Stimulated activated naive CD8-positive, alpha-beta T cell treated with anti-CD3 and anti-CD28 coated beads, Interleukin-15, Interleukin-2, amounts not matched to agents 100 ng/mL and 50 ng/mL, for 24 hours (primary cell): ENCODE measurements at regions not wholly inside any gene's neighbourhood (a gene's known extent, or its start where the extent isn't known, plus 50 kb on each side); places are given as distances from the start of the nearest gene placed in this dataset.
"Not testable (repeated sequence)": the region's sequence is repeated elsewhere in the genome, so short reads cannot be mapped to it uniquely, and the experiment has no call there.

Experiments
- H3K27ac Mint-ChIP-seq: one replicate; pipeline ENCODE4 v1.8.0; 2021; ENCODE audit warnings: mild to moderate bottlenecking, mixed read lengths
- H3K27me3 Mint-ChIP-seq: one replicate; pipeline ENCODE4 v1.8.0; 2021; ENCODE audit warnings: mixed read lengths
- H3K36me3 Mint-ChIP-seq: one replicate; pipeline ENCODE4 v1.8.0; 2021; ENCODE audit warnings: low read depth, mixed read lengths
- H3K4me1 Mint-ChIP-seq: one replicate; pipeline ENCODE4 v1.8.0; 2021; ENCODE audit warnings: low read depth, mixed read lengths
- H3K4me3 Mint-ChIP-seq: one replicate; pipeline ENCODE4 v1.8.0; 2021; ENCODE audit warnings: mild to moderate bottlenecking, mixed read lengths
- H3K9me3 Mint-ChIP-seq: one replicate; pipeline ENCODE4 v1.8.0; 2021; ENCODE audit warnings: mixed read lengths

GRCh38 chr1:181310560-181310959 is 172.8 kb upstream of the CACNA1E start:
- Mint-ChIP-seq H3K4me1 (peaks cover 13% of the 10 kb centered on the region), H3K9me3 (no peaks in the 10 kb centered on the region), H3K4me3 (no peak overlapping the region), H3K27ac (no peak overlapping the region), H3K27me3 (peaks cover 18% of the 10 kb centered on the region), H3K36me3 (no peaks in the 10 kb centered on the region)

GRCh38 chr1:181312946-181313345 is 170.4 kb upstream of the CACNA1E start:
- Mint-ChIP-seq H3K27me3 (peaks cover 36% of the 10 kb centered on the region), H3K27ac (no peak overlapping the region), H3K4me3 (no peak overlapping the region), H3K9me3 (no peaks in the 10 kb centered on the region), H3K4me1 (peaks cover 19% of the 10 kb centered on the region), H3K36me3 (no peaks in the 10 kb centered on the region)

DNA sequence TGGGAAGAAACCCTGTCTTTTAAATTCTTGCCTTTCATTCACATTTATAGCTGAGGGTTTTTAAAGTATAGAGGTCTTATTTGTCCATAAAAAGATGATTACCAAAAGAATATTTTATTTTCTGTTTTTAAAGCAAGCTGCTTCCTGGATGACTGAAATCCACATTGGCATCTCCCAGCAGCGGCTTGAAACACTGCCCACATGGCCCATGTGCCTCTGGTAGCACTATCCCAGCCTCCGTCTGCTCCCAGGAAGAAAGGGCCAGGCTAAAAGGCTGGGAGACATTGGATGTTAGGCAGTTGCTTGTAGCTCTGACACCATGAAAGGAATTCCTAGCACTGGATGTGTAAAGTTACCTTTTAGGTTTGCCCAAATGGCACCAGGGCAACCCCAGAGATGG is 169.9 kb upstream of the CACNA1E start:
- Mint-ChIP-seq H3K36me3 (no peaks in the 10 kb centered on the region), H3K9me3 (no peaks in the 10 kb centered on the region), H3K4me3 (no peak overlapping the region), H3K27ac (no peak overlapping the region), H3K4me1 (peaks cover 24% of the 10 kb centered on the region), H3K27me3 (peaks cover 41% of the 10 kb centered on the region)

DNA sequence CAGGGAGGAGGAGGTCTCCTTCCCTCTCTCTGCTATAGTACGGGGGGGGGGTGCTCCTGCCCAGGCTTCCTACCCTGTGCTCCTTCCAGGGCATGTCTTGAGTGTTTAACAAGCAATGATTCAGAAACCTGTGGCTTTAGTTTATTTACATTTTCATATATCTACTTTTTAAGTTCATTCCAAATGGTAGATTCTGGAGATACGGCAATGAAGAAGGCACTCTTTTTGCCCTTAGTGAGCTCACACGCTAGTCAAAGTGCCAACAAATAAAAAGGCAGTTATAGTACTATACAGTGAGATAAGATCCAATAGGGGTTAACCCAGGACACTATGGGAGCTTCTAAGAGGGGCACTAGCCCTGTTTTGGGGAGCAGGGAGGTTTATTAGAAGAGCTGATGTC is 169.3 kb upstream of the CACNA1E start:
- Mint-ChIP-seq H3K27me3 (peaks cover 46% of the 10 kb centered on the region), H3K27ac (no peak overlapping the region), H3K9me3 (no peaks in the 10 kb centered on the region), H3K4me3 (no peak overlapping the region), H3K36me3 (no peaks in the 10 kb centered on the region), H3K4me1 (peaks cover 29% of the 10 kb centered on the region)

GRCh38 chr1:181314959-181315358 is 168.4 kb upstream of the CACNA1E start:
- H3K4me1 Mint-ChIP-seq, result peaks cover 32% of the 10 kb centered on the region
- no peaks in the 10 kb centered on the region for H3K36me3 Mint-ChIP-seq
- no peak overlapping the region for H3K4me3 Mint-ChIP-seq
- H3K9me3 Mint-ChIP-seq, result no peaks in the 10 kb centered on the region
- H3K27me3 Mint-ChIP-seq, result peaks cover 56% of the 10 kb centered on the region
- no peak overlapping the region for H3K27ac Mint-ChIP-seq

GRCh38 chr1:181317261-181317930 is 165.9 kb upstream of the CACNA1E start:
- H3K9me3 Mint-ChIP-seq, result no peaks in the 10 kb centered on the region
- no peaks in the 10 kb centered on the region for H3K36me3 Mint-ChIP-seq
- H3K4me3 Mint-ChIP-seq, result peak overlapping the region; percentile 25
- H3K4me1 Mint-ChIP-seq, result peaks cover 32% of the 10 kb centered on the region
- H3K27me3 Mint-ChIP-seq, result peaks cover 57% of the 10 kb centered on the region
- no peak overlapping the region for H3K27ac Mint-ChIP-seq

GRCh38 chr1:181318022-181318857 is 165.1 kb upstream of the CACNA1E start:
- no peaks in the 10 kb centered on the region for H3K9me3 Mint-ChIP-seq
- no peaks in the 10 kb centered on the region for H3K36me3 Mint-ChIP-seq
- peak overlapping the region; percentile 70 for H3K4me3 Mint-ChIP-seq
- peaks cover 54% of the 10 kb centered on the region for H3K27me3 Mint-ChIP-seq
- peak overlapping the region; percentile 50 for H3K27ac Mint-ChIP-seq
- H3K4me1 Mint-ChIP-seq, result peaks cover 32% of the 10 kb centered on the region

GRCh38 chr1:181318858-181319235 is 164.5 kb upstream of the CACNA1E start:
- Mint-ChIP-seq H3K4me1 (peaks cover 32% of the 10 kb centered on the region), H3K27me3 (peaks cover 54% of the 10 kb centered on the region), H3K9me3 (no peaks in the 10 kb centered on the region), H3K36me3 (no peaks in the 10 kb centered on the region), H3K4me3 (peak overlapping the region; percentile 70), H3K27ac (peak overlapping the region; percentile 50)

DNA sequence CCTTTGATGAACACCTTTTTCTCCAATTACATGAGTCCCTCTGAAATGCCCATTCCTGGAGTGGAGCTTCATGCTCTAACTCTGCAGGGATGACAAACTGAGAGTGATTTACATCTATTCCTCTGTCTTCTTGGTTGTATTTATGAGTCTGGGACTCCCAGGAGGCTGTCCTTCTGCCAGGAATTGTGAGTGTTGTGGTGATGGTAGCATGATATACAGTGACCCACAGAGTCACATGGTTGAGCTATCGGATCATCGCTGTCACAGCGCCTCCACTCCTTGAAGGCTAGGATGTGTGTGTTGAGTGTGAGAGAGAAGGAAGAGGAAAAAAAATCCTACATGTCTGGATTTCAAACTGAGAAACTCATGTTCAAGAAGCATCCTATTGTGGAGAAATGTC is 163.4 kb upstream of the CACNA1E start:
- Mint-ChIP-seq H3K27me3 (peaks cover 45% of the 10 kb centered on the region), H3K4me3 (no peak overlapping the region), H3K27ac (no peak overlapping the region), H3K4me1 (peaks cover 32% of the 10 kb centered on the region), H3K36me3 (no peaks in the 10 kb centered on the region), H3K9me3 (no peaks in the 10 kb centered on the region)

DNA sequence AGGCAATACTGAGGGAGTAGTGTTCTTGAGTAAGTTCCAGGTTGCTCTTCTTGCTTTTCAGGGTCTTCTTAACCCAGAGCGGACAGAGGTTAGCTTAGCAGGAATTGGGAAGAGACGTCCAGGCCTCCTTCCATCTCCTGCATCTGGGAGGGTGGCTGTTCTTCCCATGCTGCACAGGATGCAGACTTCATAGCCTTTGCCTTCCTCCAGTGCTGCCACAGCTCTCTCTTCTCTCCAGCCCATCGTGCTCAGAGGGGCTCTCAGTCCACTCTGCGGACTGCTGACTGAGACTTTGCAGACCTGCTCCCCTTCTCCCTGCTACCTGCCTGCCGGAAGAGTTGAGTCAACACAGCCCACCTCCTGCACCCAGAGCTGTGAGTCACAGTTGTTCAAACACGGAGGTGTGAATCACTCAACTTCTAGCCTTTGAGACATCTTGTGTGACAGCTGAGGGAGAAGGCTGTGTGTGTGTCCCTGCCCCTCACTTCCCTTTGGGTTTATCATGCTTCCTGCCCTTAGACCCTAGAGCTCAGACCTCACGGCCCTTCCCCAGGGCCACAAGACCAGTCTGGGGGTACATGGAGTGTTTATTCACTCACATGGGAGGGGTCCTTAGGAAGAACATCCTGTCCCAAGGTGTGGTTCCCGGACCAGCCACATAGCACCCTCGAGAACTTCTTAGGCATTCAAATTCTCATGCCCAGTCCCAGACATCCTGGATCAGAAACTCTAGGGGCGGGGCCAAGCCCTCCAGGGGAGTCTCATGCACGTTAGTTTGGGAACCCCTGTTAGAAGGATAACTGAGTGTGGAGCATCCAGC is 158.3 kb upstream of the CACNA1E start:
- H3K4me1 Mint-ChIP-seq, result peaks cover 18% of the 10 kb centered on the region
- no peaks in the 10 kb centered on the region for H3K36me3 Mint-ChIP-seq
- H3K9me3 Mint-ChIP-seq, result peaks cover 4% of the 10 kb centered on the region
- H3K27me3 Mint-ChIP-seq, result peaks cover 2% of the 10 kb centered on the region
- H3K27ac Mint-ChIP-seq, result peak overlapping the region; percentile 62
- peak overlapping the region; percentile 30 for H3K4me3 Mint-ChIP-seq

GRCh38 chr1:181325765-181326164 is 157.6 kb upstream of the CACNA1E start:
- not testable (repeated sequence) for H3K36me3 Mint-ChIP-seq, H3K27me3 Mint-ChIP-seq, H3K4me3 Mint-ChIP-seq, H3K9me3 Mint-ChIP-seq
- H3K27ac Mint-ChIP-seq, result peak overlapping the region; percentile 13
- H3K4me1 Mint-ChIP-seq, result peaks cover 18% of the 10 kb centered on the region

- peaks cover 18% of the 10 kb centered on the region for H3K4me1 Mint-ChIP-seq
- H3K4me3 Mint-ChIP-seq, result no peak overlapping the region
- peak overlapping the region; percentile 63 for H3K27ac Mint-ChIP-seq
- H3K27me3 Mint-ChIP-seq, result no peaks in the 10 kb centered on the region
- H3K36me3 Mint-ChIP-seq, result no peaks in the 10 kb centered on the region
- peaks cover 4% of the 10 kb centered on the region for H3K9me3 Mint-ChIP-seq
Observed at GRCh38 chr1:181326348-181326747, 157.0 kb upstream of the CACNA1E start.

DNA sequence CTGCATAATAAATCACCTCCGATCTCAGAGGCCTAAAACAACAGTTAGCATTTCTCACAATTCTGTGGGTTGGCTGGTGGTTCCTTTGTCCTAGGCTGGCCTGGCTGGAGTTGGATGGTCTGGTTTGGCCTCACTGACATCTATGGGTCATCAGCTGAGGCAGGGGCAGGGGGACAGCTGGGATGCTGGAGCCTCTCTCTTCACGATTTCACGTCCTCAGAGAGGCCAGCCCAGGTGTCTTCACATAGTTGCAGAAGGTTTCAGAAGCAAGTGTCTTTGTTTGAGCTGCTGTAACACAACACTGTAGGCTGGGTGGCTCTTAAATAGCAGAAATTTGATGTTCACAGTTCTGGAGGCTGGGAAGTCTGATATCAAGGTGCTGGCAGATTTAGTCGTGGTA is 155.5 kb upstream of the CACNA1E start:
- H3K4me3 Mint-ChIP-seq, result no peak overlapping the region
- no peaks in the 10 kb centered on the region for H3K27me3 Mint-ChIP-seq
- peaks cover 7% of the 10 kb centered on the region for H3K9me3 Mint-ChIP-seq
- no peaks in the 10 kb centered on the region for H3K36me3 Mint-ChIP-seq
- H3K27ac Mint-ChIP-seq, result no peak overlapping the region
- H3K4me1 Mint-ChIP-seq, result peaks cover 18% of the 10 kb centered on the region

GRCh38 chr1:181334724-181335123 is 148.6 kb upstream of the CACNA1E start:
- H3K9me3 Mint-ChIP-seq, result peaks cover 3% of the 10 kb centered on the region
- H3K4me3 Mint-ChIP-seq, result no peak overlapping the region
- H3K36me3 Mint-ChIP-seq, result no peaks in the 10 kb centered on the region
- no peak overlapping the region for H3K27ac Mint-ChIP-seq
- H3K27me3 Mint-ChIP-seq, result no peaks in the 10 kb centered on the region
- no peaks in the 10 kb centered on the region for H3K4me1 Mint-ChIP-seq

DNA sequence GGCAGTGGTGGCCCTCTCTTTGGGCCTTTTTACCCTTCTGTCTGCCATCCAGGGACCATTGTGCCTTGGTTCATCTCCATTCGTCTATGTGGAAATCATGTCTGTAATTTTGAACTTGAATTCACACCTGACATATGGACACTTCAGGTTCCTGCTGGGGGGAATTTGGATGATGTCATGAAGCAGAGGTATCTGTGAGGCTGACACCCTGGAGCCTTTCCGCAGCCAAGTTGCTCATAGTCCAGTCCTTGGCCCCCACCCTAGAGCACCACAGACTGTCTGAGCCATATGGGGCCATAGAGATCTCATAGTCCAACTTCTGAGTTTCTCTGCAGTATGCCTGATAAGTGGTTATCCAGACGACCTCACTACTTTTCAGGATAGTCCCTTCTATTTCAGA is 147.7 kb upstream of the CACNA1E start:
- peaks cover 3% of the 10 kb centered on the region for H3K9me3 Mint-ChIP-seq
- no peak overlapping the region for H3K27ac Mint-ChIP-seq
- H3K36me3 Mint-ChIP-seq, result no peaks in the 10 kb centered on the region
- no peak overlapping the region for H3K4me3 Mint-ChIP-seq
- no peaks in the 10 kb centered on the region for H3K4me1 Mint-ChIP-seq
- H3K27me3 Mint-ChIP-seq, result no peaks in the 10 kb centered on the region
